ENCODE measurements at regions not wholly inside any gene's neighbourhood (a gene's known extent, or its start where the extent isn't known, plus 50 kb on each side); places are given as distances from the start of the nearest gene placed in this dataset.

DNA sequence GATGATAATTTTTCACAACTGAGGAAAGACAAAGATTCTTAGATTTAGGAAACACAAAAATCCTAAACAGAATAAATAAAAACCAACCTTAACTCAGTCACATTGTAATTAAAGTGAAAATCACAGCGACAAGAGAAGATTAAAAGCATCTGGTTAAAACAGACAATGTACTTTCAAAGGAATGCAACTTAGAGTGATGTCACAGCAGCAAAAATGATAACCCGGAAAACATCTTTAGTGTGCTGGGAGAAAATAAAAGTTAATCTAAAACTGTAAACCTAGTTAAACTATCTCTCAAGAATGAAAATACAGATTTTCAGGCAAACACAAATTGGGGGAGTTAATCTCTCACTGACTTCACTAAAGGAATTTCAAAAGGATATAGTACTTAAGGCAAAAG lies 76.8 kb upstream of the OGFRL1 start:
- no peaks in the 10 kb centered on the region for H3K36me3 ChIP-seq
- no peaks in the 10 kb centered on the region for H3K4me1 ChIP-seq
- H3K27me3 ChIP-seq (replicated peaks in 1 of 7) = no peaks in the 10 kb centered on the region
- intact Hi-C loops (cut with DNase I; ENCODE audit: low total_unique reads) = no loop called here
- WGBS, 5 donors = 77 to 90% (median 84%) methylated on average over 2 of the region's 2 CpGs
- H3K4me3 ChIP-seq = no peak overlapping the region
- TF ChIP-seq, protein P1, sequence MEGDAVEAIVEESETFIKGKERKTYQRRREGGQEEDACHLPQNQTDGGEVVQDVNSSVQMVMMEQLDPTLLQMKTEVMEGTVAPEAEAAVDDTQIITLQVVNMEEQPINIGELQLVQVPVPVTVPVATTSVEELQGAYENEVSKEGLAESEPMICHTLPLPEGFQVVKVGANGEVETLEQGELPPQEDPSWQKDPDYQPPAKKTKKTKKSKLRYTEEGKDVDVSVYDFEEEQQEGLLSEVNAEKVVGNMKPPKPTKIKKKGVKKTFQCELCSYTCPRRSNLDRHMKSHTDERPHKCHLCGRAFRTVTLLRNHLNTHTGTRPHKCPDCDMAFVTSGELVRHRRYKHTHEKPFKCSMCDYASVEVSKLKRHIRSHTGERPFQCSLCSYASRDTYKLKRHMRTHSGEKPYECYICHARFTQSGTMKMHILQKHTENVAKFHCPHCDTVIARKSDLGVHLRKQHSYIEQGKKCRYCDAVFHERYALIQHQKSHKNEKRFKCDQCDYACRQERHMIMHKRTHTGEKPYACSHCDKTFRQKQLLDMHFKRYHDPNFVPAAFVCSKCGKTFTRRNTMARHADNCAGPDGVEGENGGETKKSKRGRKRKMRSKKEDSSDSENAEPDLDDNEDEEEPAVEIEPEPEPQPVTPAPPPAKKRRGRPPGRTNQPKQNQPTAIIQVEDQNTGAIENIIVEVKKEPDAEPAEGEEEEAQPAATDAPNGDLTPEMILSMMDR (IDR thresholded peaks at IDR 0.05 in 8 of 11, conservative IDR thresholded peaks at IDR 0.05 in 3 of 11) = no peak
- TF ChIP-seq POLR2AphosphoS5 (IDR thresholded peaks at IDR 0.05) = no peak
- TF ChIP-seq POLR2A (IDR thresholded peaks at IDR 0.05) = no peak
- H3K9me3 ChIP-seq = no peaks in the 10 kb centered on the region
- H3K27ac ChIP-seq = no peak overlapping the region
- no peak for DNase-seq

DNA sequence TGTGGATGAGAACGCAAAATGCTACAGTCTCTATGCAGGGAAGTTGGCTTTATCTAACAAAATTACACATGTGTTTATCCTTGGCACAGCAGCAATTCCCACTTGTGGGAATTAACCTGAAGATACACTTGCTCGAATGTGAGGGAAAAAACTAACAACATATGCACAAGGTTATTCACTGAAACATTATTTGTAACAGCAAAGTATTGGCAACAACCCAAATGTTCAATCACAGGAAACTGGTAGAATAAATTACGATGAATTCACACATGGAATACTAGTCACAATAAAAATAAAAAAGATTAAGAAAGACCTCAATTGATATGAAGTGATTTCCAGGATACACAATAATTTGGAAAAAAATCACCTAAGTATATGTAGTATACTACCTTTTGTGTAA lies 68.1 kb upstream of the OGFRL1 start:
- DNase-seq = no peak
- TF ChIP-seq POLR2A (IDR thresholded peaks at IDR 0.05) (no peak), POLR2AphosphoS5 (IDR thresholded peaks at IDR 0.05) (no peak)
- TF ChIP-seq, protein P1 (IDR thresholded peaks at IDR 0.05 in 8 of 11, conservative IDR thresholded peaks at IDR 0.05 in 3 of 11) = no peak
- no peak overlapping the region for H3K4me3 ChIP-seq
- H3K9me3 ChIP-seq = no peaks in the 10 kb centered on the region
- WGBS, 5 donors = 63 to 74% (median 66%) methylated on average over 3 of the region's 3 CpGs
- H3K27me3 ChIP-seq (replicated peaks in 1 of 7) = no peaks in the 10 kb centered on the region
- H3K36me3 ChIP-seq = no peaks in the 10 kb centered on the region
- intact Hi-C loops (cut with DNase I; ENCODE audit: low total_unique reads) = no loop called here
- H3K4me1 ChIP-seq = no peaks in the 10 kb centered on the region
- no peak overlapping the region for H3K27ac ChIP-seq

DNA sequence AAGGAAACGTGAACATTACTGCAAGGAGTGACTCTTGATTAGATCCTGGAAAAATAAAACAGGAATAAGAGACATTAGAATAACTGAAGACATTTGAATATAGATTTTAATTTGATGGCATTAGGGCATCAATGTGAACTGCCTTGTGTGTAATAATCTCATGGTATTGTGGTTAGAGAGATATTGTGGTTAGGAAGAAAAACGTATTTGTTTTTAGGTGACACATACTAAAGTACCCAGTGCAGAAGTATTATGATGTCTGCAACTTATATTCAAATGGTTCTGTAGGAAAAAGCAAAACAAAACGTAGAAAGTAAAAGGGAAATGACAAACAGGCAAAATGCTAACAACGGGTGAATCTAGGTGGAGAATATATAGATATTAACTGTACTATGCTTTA lies 65.9 kb upstream of the OGFRL1 start:
- 54 to 63% (median 56%) methylated on average over 4 of the region's 4 CpGs for WGBS, 5 donors
- no peak overlapping the region for H3K4me3 ChIP-seq
- no peaks in the 10 kb centered on the region for H3K9me3 ChIP-seq
- H3K27ac ChIP-seq = no peak overlapping the region
- TF ChIP-seq POLR2AphosphoS5 (IDR thresholded peaks at IDR 0.05) (no peak), POLR2A (IDR thresholded peaks at IDR 0.05) (no peak)
- TF ChIP-seq, protein P1 (IDR thresholded peaks at IDR 0.05 in 8 of 11, conservative IDR thresholded peaks at IDR 0.05 in 3 of 11) = no peak
- no peaks in the 10 kb centered on the region for H3K27me3 ChIP-seq (replicated peaks in 1 of 7)
- H3K4me1 ChIP-seq = no peaks in the 10 kb centered on the region
- DNase-seq = no peak
- intact Hi-C loops (cut with DNase I; ENCODE audit: low total_unique reads) = no loop called here
- no peaks in the 10 kb centered on the region for H3K36me3 ChIP-seq

DNA sequence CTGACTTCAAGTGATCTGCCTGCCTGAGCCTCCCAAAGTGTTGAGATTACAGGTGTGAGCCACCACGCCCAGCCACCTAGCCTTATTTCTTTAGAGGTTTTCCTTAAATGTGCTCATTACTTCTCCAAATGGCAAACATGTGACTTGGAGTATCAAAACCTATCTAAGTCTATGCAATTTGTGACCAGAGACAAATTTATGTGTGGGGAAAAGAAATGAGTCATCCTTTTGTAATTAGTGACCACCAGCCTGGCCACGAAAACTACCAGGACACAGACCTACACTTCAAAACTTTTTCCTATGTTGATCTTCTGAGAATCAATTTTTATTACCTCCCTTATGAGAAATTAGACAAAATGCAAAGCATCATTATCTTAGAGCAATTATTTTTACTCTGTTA lies 64.6 kb upstream of the OGFRL1 start:
- intact Hi-C loops (cut with DNase I; ENCODE audit: low total_unique reads) = no loop called here
- Histone ChIP-seq H3K4me3 (no peak overlapping the region), H3K27me3 (replicated peaks in 1 of 7) (no peaks in the 10 kb centered on the region), H3K9me3 (no peaks in the 10 kb centered on the region), H3K4me1 (peaks cover 0 to 7% (median 1%) of the 10 kb centered on the region in 6 donors), H3K36me3 (no peaks in the 10 kb centered on the region), H3K27ac (no peak overlapping the region)
- no peak for DNase-seq
- TF ChIP-seq, protein P1 (IDR thresholded peaks at IDR 0.05 in 8 of 11, conservative IDR thresholded peaks at IDR 0.05 in 3 of 11) = no peak
- WGBS, 5 donors = 83 to 95% (median 88%) methylated on average over 2 of the region's 2 CpGs
